Suprapubic skin (tissue), 3 donors: ENCODE measurements at regions not wholly inside any gene's neighbourhood (a gene's known extent, or its start where the extent isn't known, plus 50 kb on each side); places are given as distances from the start of the nearest gene placed in this dataset.

ENCODE experiments used
- EP300 ChIP-seq: sonication (generic); formaldehyde crosslinking; IDR thresholded peaks from one replicate; pipeline ENCODE4 v1.6.1; 2017; ENCODE audit warnings: antibody characterized with exemption
- POLR2A ChIP-seq, 2 donors: fragments of 450-650 bp; IDR thresholded peaks; one replicate each; pipeline ENCODE4 v1.6.1; 2017; ENCODE audit warnings: antibody characterized with exemption in 2 of 2, mild to moderate bottlenecking in 2 of 2, moderate library complexity in 2 of 2
- TF ChIP-seq, protein P1 (sequence below), 2 donors: fragments of 200-600 bp in 1 of 2; fragments of 450-650 bp in 1 of 2; sonication (generic) in 1 of 2; IDR thresholded peaks; one replicate each; pipeline ENCODE4 v1.5.1; 2016 to 2019; ENCODE audit warnings: antibody characterized with exemption in 2 of 2, mild to moderate bottlenecking in 1 of 2, moderate library complexity in 1 of 2

DNA sequence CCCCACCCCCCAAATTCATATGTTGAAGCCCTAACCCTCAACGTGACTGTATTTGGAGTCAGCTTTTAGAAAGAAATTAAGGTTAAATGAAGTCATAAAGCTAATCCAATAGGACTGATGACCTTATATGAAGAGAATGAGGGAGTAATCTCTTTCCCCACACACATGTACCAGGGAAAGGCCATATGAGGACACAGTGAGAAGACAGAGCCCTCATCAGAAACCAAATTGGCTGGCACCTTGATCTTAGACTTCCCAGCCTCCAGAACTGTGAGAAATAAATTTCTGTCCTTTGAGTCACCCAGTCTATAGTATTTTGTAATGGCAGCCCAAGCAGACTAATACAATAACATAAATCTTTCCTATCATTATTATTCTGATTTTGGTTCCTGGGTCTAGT lies 194.7 kb upstream of the NANOGP8 start:
- TF ChIP-seq, protein P1, sequence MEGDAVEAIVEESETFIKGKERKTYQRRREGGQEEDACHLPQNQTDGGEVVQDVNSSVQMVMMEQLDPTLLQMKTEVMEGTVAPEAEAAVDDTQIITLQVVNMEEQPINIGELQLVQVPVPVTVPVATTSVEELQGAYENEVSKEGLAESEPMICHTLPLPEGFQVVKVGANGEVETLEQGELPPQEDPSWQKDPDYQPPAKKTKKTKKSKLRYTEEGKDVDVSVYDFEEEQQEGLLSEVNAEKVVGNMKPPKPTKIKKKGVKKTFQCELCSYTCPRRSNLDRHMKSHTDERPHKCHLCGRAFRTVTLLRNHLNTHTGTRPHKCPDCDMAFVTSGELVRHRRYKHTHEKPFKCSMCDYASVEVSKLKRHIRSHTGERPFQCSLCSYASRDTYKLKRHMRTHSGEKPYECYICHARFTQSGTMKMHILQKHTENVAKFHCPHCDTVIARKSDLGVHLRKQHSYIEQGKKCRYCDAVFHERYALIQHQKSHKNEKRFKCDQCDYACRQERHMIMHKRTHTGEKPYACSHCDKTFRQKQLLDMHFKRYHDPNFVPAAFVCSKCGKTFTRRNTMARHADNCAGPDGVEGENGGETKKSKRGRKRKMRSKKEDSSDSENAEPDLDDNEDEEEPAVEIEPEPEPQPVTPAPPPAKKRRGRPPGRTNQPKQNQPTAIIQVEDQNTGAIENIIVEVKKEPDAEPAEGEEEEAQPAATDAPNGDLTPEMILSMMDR (IDR thresholded peaks at IDR 0.05) = no peak
- TF ChIP-seq EP300 = no peak
- no peak for TF ChIP-seq POLR2A (IDR thresholded peaks at IDR 0.05)
